GM19324 (cell line): ENCODE measurements at regions not wholly inside any gene's neighbourhood (a gene's known extent, or its start where the extent isn't known, plus 50 kb on each side); places are given as distances from the start of the nearest gene placed in this dataset.

ENCODE experiments used
- ATAC-seq: cut with Tn5 transposase; IDR thresholded peaks from one replicate; pipeline ENCODE4 v1.9.1; 2021; ENCODE audit warnings: mild to moderate bottlenecking, moderate library complexity; ENCODE audit not compliant: unreplicated experiment, low FRiP score

DNA sequence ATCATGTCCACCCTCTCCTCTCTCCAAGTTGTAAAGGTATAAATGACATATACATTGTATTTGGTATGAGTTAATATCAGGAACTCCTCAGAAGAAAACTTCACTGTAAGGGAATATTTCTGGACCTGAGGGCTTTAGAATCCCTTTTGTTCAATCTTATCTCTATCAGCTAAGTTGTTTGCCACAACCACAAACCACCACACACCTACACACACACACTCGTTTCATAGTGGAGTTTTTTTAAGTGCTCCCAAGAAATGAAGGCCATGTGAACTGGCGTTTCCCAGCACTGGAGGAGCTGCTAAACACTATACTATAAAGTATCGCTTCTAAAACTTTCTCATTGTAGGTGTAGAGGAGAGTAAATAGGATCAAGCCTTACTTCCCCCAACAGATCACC, 64.8 kb upstream of the GHITM start:
- no peak for ATAC-seq

- no peak for ATAC-seq
Observed at GRCh38 chr10:84075226-84076046, 63.9 kb upstream of the GHITM start.

GRCh38 chr10:84076047-84076388, 63.3 kb upstream of the GHITM start:
- ATAC-seq = no peak

- no peak for ATAC-seq
Observed at GRCh38 chr10:84076540-84077195, 62.6 kb upstream of the GHITM start.

- no peak for ATAC-seq
Observed at GRCh38 chr10:84077768-84078167, 61.5 kb upstream of the GHITM start.

DNA sequence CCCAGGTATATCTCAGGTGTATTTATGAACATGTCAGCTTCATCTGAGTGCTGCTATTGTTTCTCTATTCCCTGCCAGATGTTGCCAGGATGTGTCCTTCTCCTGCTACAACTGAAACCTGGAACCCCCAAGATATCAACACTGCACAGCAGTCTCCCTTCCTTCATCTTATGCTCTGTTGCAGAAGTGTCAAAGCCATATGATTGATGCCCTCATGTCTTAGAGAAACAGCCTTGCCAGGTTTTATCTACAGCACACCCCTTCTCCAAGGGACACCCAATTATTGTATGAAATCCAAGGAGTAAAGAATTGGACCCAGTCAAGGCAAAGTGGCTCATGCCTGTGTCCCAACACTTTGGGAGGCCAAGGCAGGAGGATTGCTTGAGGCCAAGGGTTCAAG, 60.5 kb upstream of the GHITM start:
- ATAC-seq = no peak

- no peak for ATAC-seq
Observed at GRCh38 chr10:84084342-84084741, 55.0 kb upstream of the GHITM start.

GRCh38 chr10:84087202-84087601, 52.1 kb upstream of the GHITM start:
- no peak for ATAC-seq

DNA sequence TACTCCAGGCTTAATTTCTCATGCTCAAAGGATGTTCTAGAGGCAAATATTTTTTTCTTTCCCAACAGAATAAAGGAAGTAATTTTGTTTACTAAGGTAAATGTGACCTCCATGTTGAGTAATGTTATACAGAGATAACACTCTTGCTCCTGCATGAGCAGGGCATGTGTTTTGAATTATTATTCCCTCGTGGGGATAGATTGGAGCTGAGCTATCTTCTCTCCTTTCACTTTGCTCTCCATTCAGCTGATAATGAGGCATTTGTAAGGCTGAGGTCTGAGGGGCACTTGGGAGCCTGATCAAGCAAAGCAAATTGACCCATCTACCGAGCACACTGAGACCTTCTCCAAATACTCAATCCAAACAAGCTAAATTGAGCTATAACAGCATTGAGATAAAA, 50.7 kb upstream of the GHITM start:
- ATAC-seq = no peak

GRCh38 chr10:84089162-84089561, 50.1 kb upstream of the GHITM start:
- no peak for ATAC-seq
